SK-N-SH (cell line): ENCODE measurements at regions not wholly inside any gene's neighbourhood (a gene's known extent, or its start where the extent isn't known, plus 50 kb on each side); places are given as distances from the start of the nearest gene placed in this dataset.

Source experiments
- CTCF ChIA-PET: fragments of 300-600, 350-600 bp; formaldehyde crosslinking; extraction: SDS; loops from one replicate; lab custom pipeline; 2021; lab: Yijun Ruan, JAX
- POLR2A ChIA-PET: fragments of 350-600 bp; sonication (Branson Sonifier 250); formaldehyde crosslinking; extraction: SDS; loops from one replicate; lab custom pipeline; 2020; ENCODE audit warnings: antibody characterized with exemption, inconsistent platforms; lab: Yijun Ruan, JAX
- DNase-seq: peaks from one replicate; pipeline ENCODE4 v3.0.0; 2012
- H2AFZ ChIP-seq: fragments of 200-600 bp; sonication (generic); 2 replicates; pipeline ENCODE4 v1.8.1; 2016; ENCODE audit warnings: antibody characterized with exemption, mild to moderate bottlenecking, low read depth
- H3F3A ChIP-seq: fragments of 200-600 bp; sonication (generic); replicated peaks from 2 replicates; pipeline ENCODE3; 2016; ENCODE audit warnings: antibody characterized with exemption, mild to moderate bottlenecking; ENCODE audit not compliant: insufficient read depth
- H3K27ac ChIP-seq, 2 experiments: fragments of 200-500 bp in 1 of 2; fragments of 200-600 bp in 1 of 2; sonication (Bioruptor generic) in 1 of 2; sonication (generic), shearing (Covaris generic) in 1 of 2; 2 replicates each; pipeline versions ENCODE4 v1.5.1 to v1.6.1; 2014 to 2016; ENCODE audit warnings: low read depth in 2 of 2, inconsistent platforms in 1 of 2, low read length in 1 of 2, mild to moderate bottlenecking in 1 of 2, mixed read lengths in 1 of 2
- H3K27me3 ChIP-seq: fragments of 200-600 bp; sonication (generic), shearing (Covaris generic); 2 replicates; pipeline ENCODE4 v1.6.1; 2016; ENCODE audit warnings: mixed run types; ENCODE audit not compliant: insufficient read depth
- H3K36me3 ChIP-seq, 2 experiments: fragments of 200-500 bp in 1 of 2; fragments of 200-600 bp in 1 of 2; sonication (Bioruptor generic) in 1 of 2; sonication (generic) in 1 of 2; replicated peaks in 1 of 2; 2 replicates each; pipeline versions ENCODE3 to v1.5.1; 2014 to 2016; ENCODE audit warnings: low read length in 1 of 2, mild to moderate bottlenecking in 1 of 2; ENCODE audit not compliant: insufficient read depth in 2 of 2, control insufficient read depth in 1 of 2
- H3K4me1 ChIP-seq, 2 experiments: fragments of 200-500 bp in 1 of 2; fragments of 200-600 bp in 1 of 2; sonication (Bioruptor generic) in 1 of 2; sonication (generic), shearing (Covaris generic) in 1 of 2; 2 replicates each; pipeline versions ENCODE4 v1.5.1 to v1.6.1; 2014 to 2016; ENCODE audit warnings: low read depth in 1 of 2, low read length in 1 of 2, mixed run types in 1 of 2; ENCODE audit not compliant: insufficient read depth in 2 of 2, control insufficient read depth in 1 of 2
- H3K4me2 ChIP-seq: fragments of 200-600 bp; sonication (generic), shearing (Covaris generic); 2 replicates; pipeline ENCODE4 v1.6.1; 2017; ENCODE audit warnings: mixed run types
- H3K4me3 ChIP-seq, 2 experiments: fragments of 200-500 bp in 1 of 2; fragments of 200-600 bp in 1 of 2; sonication (Bioruptor generic) in 1 of 2; sonication (generic), shearing (Covaris generic) in 1 of 2; 2 replicates each; pipeline versions ENCODE4 v1.5.1 to v1.8.1; 2014 to 2016; ENCODE audit warnings: low read depth in 2 of 2, inconsistent platforms in 1 of 2, low read length in 1 of 2, mild to moderate bottlenecking in 1 of 2, mixed read lengths in 1 of 2, moderate library complexity in 1 of 2
- H3K79me2 ChIP-seq: fragments of 200-600 bp; sonication (generic); 2 replicates; pipeline ENCODE4 v1.8.1; 2017; ENCODE audit warnings: mild to moderate bottlenecking; ENCODE audit not compliant: insufficient read depth
- H3K9ac ChIP-seq: fragments of 200-600 bp; sonication (generic); 2 replicates; pipeline ENCODE4 v1.6.1; 2017; ENCODE audit warnings: mixed run types
- H3K9me2 ChIP-seq: fragments of 200-600 bp; sonication (generic); 2 replicates; pipeline ENCODE4 v1.6.1; 2017; ENCODE audit warnings: mixed run types
- H3K9me3 ChIP-seq: fragments of 200-600 bp; sonication (generic); 2 replicates; pipeline ENCODE4 v1.6.1; 2017; ENCODE audit warnings: mixed run types, mild to moderate bottlenecking, moderate library complexity
- H4K20me1 ChIP-seq: fragments of 200-600 bp; sonication (generic); 2 replicates; pipeline ENCODE4 v1.6.1; 2017; ENCODE audit warnings: mild to moderate bottlenecking, mixed run types; ENCODE audit not compliant: insufficient read depth
- ELF1 ChIP-seq: IDR thresholded peaks from 2 replicates; pipeline ENCODE4 v1.4.0; 2012
- EZH2phosphoT487 ChIP-seq: fragments of 200-600 bp; sonication (generic); IDR thresholded peaks from 2 replicates; pipeline ENCODE4 v1.6.1; 2017; ENCODE audit warnings: low read depth, mixed run types, mild to moderate bottlenecking, antibody characterized with exemption, moderate library complexity, borderline replicate concordance
- FOXM1 ChIP-seq: IDR thresholded peaks from 2 replicates; pipeline ENCODE4 v1.4.0; 2012; ENCODE audit warnings: low read depth, mild to moderate bottlenecking
- GABPA ChIP-seq: IDR thresholded peaks from 2 replicates; pipeline ENCODE4 v1.4.0; 2012; ENCODE audit warnings: low read depth, mild to moderate bottlenecking
- JUND ChIP-seq: IDR thresholded peaks from 2 replicates; pipeline ENCODE4 v1.4.0; 2012
- MEF2A ChIP-seq: IDR thresholded peaks from 2 replicates; pipeline ENCODE4 v1.4.0; 2012; ENCODE audit warnings: low read depth, borderline replicate concordance
- MXI1 ChIP-seq: IDR thresholded peaks from 2 replicates; pipeline ENCODE4 v1.6.1; 2012; ENCODE audit warnings: mild to moderate bottlenecking, low read depth, low read length, improper control_type of control experiment
- NFIC ChIP-seq: IDR thresholded peaks from 2 replicates; pipeline ENCODE4 v1.4.0; 2012; ENCODE audit warnings: borderline replicate concordance
- NRF1 ChIP-seq: IDR thresholded peaks from 2 replicates; pipeline ENCODE4 v1.6.1; 2012; ENCODE audit warnings: low read depth, mild to moderate bottlenecking, low read length
- RAD21 ChIP-seq: IDR thresholded peaks from 2 replicates; pipeline ENCODE4 v1.6.1; 2012; ENCODE audit warnings: mild to moderate bottlenecking, low read length
- RFX5 ChIP-seq: IDR thresholded peaks from 2 replicates; pipeline ENCODE4 v1.6.1; 2012; ENCODE audit warnings: mild to moderate bottlenecking, improper control_type of control experiment, low read length
- TCF12 ChIP-seq: IDR thresholded peaks from 2 replicates; pipeline ENCODE4 v1.4.0; 2012
- WGBS: methylation state at CpG from one replicate; pipeline ENCODE4 v1.1.6; 2017; ENCODE audit warnings: low lambda C conversion rate; 5-methylcytosine and 5-hydroxymethylcytosine counted together
- TF ChIP-seq, protein P1 (sequence below): IDR thresholded peaks from 2 replicates; pipeline ENCODE4 v1.4.0; 2012; ENCODE audit warnings: low read depth
- TF ChIP-seq, protein P2 (sequence below): IDR thresholded peaks from 2 replicates; pipeline ENCODE4 v1.6.1; 2012; ENCODE audit warnings: mild to moderate bottlenecking, low read depth, low read length, moderate library complexity
- TF ChIP-seq, protein P3 (sequence below): IDR thresholded peaks from 2 replicates; pipeline ENCODE4 v1.4.0; 2012; ENCODE audit warnings: low read depth, borderline replicate concordance
- TF ChIP-seq, protein P4 (sequence below): IDR thresholded peaks from 2 replicates; pipeline ENCODE4 v1.4.0; 2012; ENCODE audit warnings: low read depth, borderline replicate concordance
- TF ChIP-seq, protein P5 (sequence below): fragments of 200-600 bp; sonication (generic); IDR thresholded peaks from 2 replicates; pipeline ENCODE4 v1.6.1; 2017; ENCODE audit warnings: antibody characterized with exemption, mild to moderate bottlenecking, moderate library complexity

DNA sequence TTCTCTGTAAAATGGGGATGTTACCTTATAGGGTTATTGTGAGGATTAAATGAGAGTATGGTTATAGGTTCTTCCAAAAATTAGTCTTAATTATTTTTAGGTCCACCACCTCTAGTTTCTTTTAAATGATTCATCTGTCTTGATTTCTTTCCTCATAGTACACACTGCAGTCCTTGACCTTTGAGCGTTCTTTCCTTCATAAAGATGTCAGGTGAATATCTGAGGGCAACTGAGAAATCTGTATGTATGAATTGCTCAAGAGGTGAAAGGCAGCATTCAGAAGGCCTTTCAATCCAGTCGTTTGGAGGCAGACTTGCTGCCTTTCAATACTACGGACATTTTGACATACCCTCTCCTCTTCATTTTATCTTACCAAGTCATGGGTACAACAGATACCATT is 380.7 kb downstream of the INSC start:
- Histone ChIP-seq H3K27me3 (no peaks in the 10 kb centered on the region), H3K4me1 (peaks cover 0 to 6% of the 10 kb centered on the region in 2 experiments; a peak in 2 of 4 replicates), H3K9me3 (no peaks in the 10 kb centered on the region), H3K9ac (no peak overlapping the region), H2AFZ (no peak overlapping the region), H3K36me3 (no peaks in the 10 kb centered on the region), H3K27ac (no peak overlapping the region), H3K4me2 (no peak overlapping the region), H3K4me3 (no peak overlapping the region), H3F3A (no peaks in the 10 kb centered on the region), H4K20me1 (no peaks in the 10 kb centered on the region), H3K79me2 (no peaks in the 10 kb centered on the region), H3K9me2 (no peaks in the 10 kb centered on the region)
- WGBS, result 30% methylated on average over 3 of the region's 3 CpGs
- ChIA-PET CTCF (no interaction called here), POLR2A (no interaction called here)
- TF ChIP-seq FOXM1 (no peak), TCF12 (no peak), MXI1 (no peak), GABPA (no peak), RAD21 (no peak), MEF2A (no peak), EZH2phosphoT487 (no peak)
- TF ChIP-seq, protein P1, sequence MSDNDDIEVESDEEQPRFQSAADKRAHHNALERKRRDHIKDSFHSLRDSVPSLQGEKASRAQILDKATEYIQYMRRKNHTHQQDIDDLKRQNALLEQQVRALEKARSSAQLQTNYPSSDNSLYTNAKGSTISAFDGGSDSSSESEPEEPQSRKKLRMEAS, result no peak
- TF ChIP-seq, protein P2, sequence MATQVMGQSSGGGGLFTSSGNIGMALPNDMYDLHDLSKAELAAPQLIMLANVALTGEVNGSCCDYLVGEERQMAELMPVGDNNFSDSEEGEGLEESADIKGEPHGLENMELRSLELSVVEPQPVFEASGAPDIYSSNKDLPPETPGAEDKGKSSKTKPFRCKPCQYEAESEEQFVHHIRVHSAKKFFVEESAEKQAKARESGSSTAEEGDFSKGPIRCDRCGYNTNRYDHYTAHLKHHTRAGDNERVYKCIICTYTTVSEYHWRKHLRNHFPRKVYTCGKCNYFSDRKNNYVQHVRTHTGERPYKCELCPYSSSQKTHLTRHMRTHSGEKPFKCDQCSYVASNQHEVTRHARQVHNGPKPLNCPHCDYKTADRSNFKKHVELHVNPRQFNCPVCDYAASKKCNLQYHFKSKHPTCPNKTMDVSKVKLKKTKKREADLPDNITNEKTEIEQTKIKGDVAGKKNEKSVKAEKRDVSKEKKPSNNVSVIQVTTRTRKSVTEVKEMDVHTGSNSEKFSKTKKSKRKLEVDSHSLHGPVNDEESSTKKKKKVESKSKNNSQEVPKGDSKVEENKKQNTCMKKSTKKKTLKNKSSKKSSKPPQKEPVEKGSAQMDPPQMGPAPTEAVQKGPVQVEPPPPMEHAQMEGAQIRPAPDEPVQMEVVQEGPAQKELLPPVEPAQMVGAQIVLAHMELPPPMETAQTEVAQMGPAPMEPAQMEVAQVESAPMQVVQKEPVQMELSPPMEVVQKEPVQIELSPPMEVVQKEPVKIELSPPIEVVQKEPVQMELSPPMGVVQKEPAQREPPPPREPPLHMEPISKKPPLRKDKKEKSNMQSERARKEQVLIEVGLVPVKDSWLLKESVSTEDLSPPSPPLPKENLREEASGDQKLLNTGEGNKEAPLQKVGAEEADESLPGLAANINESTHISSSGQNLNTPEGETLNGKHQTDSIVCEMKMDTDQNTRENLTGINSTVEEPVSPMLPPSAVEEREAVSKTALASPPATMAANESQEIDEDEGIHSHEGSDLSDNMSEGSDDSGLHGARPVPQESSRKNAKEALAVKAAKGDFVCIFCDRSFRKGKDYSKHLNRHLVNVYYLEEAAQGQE, result no peak
- DNase-seq, result no peak

DNA sequence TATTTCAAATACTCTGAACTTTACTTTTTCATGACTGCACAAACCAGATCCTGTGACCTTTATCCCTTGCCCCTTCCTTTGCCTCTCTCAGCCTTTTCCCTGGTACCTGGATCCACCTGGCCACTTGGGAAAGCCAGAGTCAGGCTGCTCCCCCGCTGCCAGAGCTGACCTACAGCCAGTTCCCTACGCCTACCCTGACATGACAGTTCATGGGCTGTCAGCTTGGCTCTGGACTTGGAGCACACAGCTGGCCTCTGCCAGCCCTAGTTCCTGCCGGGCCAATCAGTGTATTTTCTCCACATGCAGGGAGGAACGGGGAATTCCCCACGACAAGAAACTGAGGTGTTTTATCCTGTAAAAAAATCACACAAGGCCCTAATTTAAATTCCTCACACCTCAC is 382.6 kb downstream of the INSC start:
- peaks cover 0 to 6% of the 10 kb centered on the region in 2 experiments; a peak in 2 of 4 replicates for H3K4me1 ChIP-seq
- no peaks in the 10 kb centered on the region for H3F3A ChIP-seq
- no peaks in the 10 kb centered on the region for H3K79me2 ChIP-seq
- POLR2A ChIA-PET, result no interaction called here
- no peak overlapping the region for H3K27ac ChIP-seq
- no peak overlapping the region for H2AFZ ChIP-seq
- DNase-seq, result no peak
- no peaks in the 10 kb centered on the region for H3K36me3 ChIP-seq
- CTCF ChIA-PET, result no interaction called here
- H3K9me3 ChIP-seq, result no peaks in the 10 kb centered on the region; the same call in 1 of the 2 replicates
- H3K27me3 ChIP-seq, result no peaks in the 10 kb centered on the region
- H3K4me2 ChIP-seq, result no peak overlapping the region
- no peaks in the 10 kb centered on the region for H4K20me1 ChIP-seq
- no peak overlapping the region for H3K4me3 ChIP-seq
- no peaks in the 10 kb centered on the region for H3K9me2 ChIP-seq
- 30% methylated on average over 5 of the region's 5 CpGs for WGBS
- H3K9ac ChIP-seq, result no peak overlapping the region
- TF ChIP-seq, protein P3, sequence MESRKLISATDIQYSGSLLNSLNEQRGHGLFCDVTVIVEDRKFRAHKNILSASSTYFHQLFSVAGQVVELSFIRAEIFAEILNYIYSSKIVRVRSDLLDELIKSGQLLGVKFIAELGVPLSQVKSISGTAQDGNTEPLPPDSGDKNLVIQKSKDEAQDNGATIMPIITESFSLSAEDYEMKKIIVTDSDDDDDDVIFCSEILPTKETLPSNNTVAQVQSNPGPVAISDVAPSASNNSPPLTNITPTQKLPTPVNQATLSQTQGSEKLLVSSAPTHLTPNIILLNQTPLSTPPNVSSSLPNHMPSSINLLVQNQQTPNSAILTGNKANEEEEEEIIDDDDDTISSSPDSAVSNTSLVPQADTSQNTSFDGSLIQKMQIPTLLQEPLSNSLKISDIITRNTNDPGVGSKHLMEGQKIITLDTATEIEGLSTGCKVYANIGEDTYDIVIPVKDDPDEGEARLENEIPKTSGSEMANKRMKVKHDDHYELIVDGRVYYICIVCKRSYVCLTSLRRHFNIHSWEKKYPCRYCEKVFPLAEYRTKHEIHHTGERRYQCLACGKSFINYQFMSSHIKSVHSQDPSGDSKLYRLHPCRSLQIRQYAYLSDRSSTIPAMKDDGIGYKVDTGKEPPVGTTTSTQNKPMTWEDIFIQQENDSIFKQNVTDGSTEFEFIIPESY, result no peak
- TF ChIP-seq ELF1, result no peak
- no peak for TF ChIP-seq RAD21
- TF ChIP-seq, protein P4, sequence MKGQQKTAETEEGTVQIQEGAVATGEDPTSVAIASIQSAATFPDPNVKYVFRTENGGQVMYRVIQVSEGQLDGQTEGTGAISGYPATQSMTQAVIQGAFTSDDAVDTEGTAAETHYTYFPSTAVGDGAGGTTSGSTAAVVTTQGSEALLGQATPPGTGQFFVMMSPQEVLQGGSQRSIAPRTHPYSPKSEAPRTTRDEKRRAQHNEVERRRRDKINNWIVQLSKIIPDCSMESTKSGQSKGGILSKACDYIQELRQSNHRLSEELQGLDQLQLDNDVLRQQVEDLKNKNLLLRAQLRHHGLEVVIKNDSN, result no peak
- TF ChIP-seq FOXM1, result no peak
- TF ChIP-seq, protein P5, sequence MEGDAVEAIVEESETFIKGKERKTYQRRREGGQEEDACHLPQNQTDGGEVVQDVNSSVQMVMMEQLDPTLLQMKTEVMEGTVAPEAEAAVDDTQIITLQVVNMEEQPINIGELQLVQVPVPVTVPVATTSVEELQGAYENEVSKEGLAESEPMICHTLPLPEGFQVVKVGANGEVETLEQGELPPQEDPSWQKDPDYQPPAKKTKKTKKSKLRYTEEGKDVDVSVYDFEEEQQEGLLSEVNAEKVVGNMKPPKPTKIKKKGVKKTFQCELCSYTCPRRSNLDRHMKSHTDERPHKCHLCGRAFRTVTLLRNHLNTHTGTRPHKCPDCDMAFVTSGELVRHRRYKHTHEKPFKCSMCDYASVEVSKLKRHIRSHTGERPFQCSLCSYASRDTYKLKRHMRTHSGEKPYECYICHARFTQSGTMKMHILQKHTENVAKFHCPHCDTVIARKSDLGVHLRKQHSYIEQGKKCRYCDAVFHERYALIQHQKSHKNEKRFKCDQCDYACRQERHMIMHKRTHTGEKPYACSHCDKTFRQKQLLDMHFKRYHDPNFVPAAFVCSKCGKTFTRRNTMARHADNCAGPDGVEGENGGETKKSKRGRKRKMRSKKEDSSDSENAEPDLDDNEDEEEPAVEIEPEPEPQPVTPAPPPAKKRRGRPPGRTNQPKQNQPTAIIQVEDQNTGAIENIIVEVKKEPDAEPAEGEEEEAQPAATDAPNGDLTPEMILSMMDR, result no peak
- no peak for TF ChIP-seq RFX5
- no peak for TF ChIP-seq NFIC
- no peak for TF ChIP-seq NRF1
- TF ChIP-seq JUND, result no peak
- no peak for TF ChIP-seq MXI1
